Tibial nerve (tissue), 3 donors: ENCODE measurements at regions not wholly inside any gene's neighbourhood (a gene's known extent, or its start where the extent isn't known, plus 50 kb on each side); places are given as distances from the start of the nearest gene placed in this dataset.

Source experiments
- CTCF ChIP-seq, 5 experiments: fragments of 200-600 bp in 3 of 5; fragments of 450-650 bp in 2 of 5; sonication (generic) in 3 of 5; IDR thresholded peaks; one replicate each; pipeline ENCODE4 v1.5.1; 2016 to 2019; ENCODE audit warnings: antibody characterized with exemption in 5 of 5, mild to moderate bottlenecking in 3 of 5, moderate library complexity in 2 of 5
- POLR2A ChIP-seq, 2 donors: fragments of 450-650 bp; IDR thresholded peaks; one replicate each; pipeline ENCODE4 v1.6.1; 2017; ENCODE audit warnings: antibody characterized with exemption in 2 of 2, mild to moderate bottlenecking in 2 of 2, moderate library complexity in 2 of 2

- TF ChIP-seq POLR2A (IDR thresholded peaks at IDR 0.05) (no peak), CTCF (IDR thresholded peaks at IDR 0.05) (no peak)
These were observed 122.8 kb upstream of the TNPO1 start for GRCh38 chr5:72693546-72694205.
